SK-N-SH treated with all-trans-retinoic acid at 6 μM for 48 hours (cell line): ENCODE measurements at regions not wholly inside any gene's neighbourhood (a gene's known extent, or its start where the extent isn't known, plus 50 kb on each side); places are given as distances from the start of the nearest gene placed in this dataset.

ENCODE experiments used
- ARNTL ChIP-seq: fragments of 450-650 bp; formaldehyde crosslinking; IDR thresholded peaks from 2 replicates; pipeline ENCODE4 v1.5.0; 2020; ENCODE audit warnings: low read depth, mild to moderate bottlenecking, moderate library complexity, borderline replicate concordance
- CREB5 ChIP-seq: fragments of 250-450 bp; sonication (Bioruptor Pico); IDR thresholded peaks from 2 replicates; pipeline ENCODE4 v1.5.1; 2020; ENCODE audit warnings: low read depth, mild to moderate bottlenecking, moderate library complexity
- CSDC2 ChIP-seq: fragments of 250-450 bp; sonication (Bioruptor Pico); IDR thresholded peaks from 2 replicates; pipeline ENCODE4 v1.5.0; 2020; ENCODE audit warnings: mild to moderate bottlenecking, moderate library complexity
- ESRRG ChIP-seq: fragments of 250-450 bp; sonication (Bioruptor Pico); IDR thresholded peaks from 2 replicates; pipeline ENCODE4 v1.6.1; 2021; ENCODE audit warnings: mild to moderate bottlenecking
- PATZ1 ChIP-seq: fragments of 250-450 bp; sonication (Bioruptor Pico); IDR thresholded peaks from 2 replicates; pipeline ENCODE4 v1.8.0; 2020; ENCODE audit warnings: mild to moderate bottlenecking, moderate library complexity, borderline replicate concordance
- RARB ChIP-seq: fragments of 250-450 bp; sonication (Bioruptor Pico); IDR thresholded peaks from 2 replicates; pipeline ENCODE4 v1.8.0; 2021; ENCODE audit warnings: mild to moderate bottlenecking, moderate library complexity
- SNAI2 ChIP-seq: fragments of 250-450 bp; sonication (Bioruptor Pico); IDR thresholded peaks from 2 replicates; pipeline ENCODE4 v1.5.0; 2020; ENCODE audit warnings: mild to moderate bottlenecking, moderate library complexity
- TCF4 ChIP-seq: fragments of 250-450 bp; sonication (Bioruptor Pico); IDR thresholded peaks from 2 replicates; pipeline ENCODE4 v1.8.0; 2021; ENCODE audit warnings: mild to moderate bottlenecking, moderate library complexity, borderline replicate concordance
- TOX ChIP-seq: fragments of 250-450 bp; sonication (Bioruptor Pico); IDR thresholded peaks from 2 replicates; pipeline ENCODE4 v1.8.0; 2021; ENCODE audit warnings: mild to moderate bottlenecking, moderate library complexity, borderline replicate concordance
- ZC3H10 ChIP-seq: fragments of 250-450 bp; sonication (Bioruptor Pico); IDR thresholded peaks from 2 replicates; pipeline ENCODE4 v1.5.1; 2021; ENCODE audit warnings: mild to moderate bottlenecking, moderate library complexity
- ZFP3 ChIP-seq: fragments of 250-450 bp; sonication (Bioruptor Pico); IDR thresholded peaks from 2 replicates; pipeline ENCODE4 v1.5.0; 2020; ENCODE audit warnings: mild to moderate bottlenecking, moderate library complexity
- ZFP30 ChIP-seq: fragments of 450-650 bp; formaldehyde crosslinking; IDR thresholded peaks from 2 replicates; pipeline ENCODE4 v1.5.0; 2022; ENCODE audit warnings: mild to moderate bottlenecking, moderate library complexity
- ZNF565 ChIP-seq: fragments of 450-650 bp; formaldehyde crosslinking; conservative IDR thresholded peaks from 2 replicates; pipeline ENCODE4 v1.5.0; 2020; ENCODE audit warnings: low read depth, mild to moderate bottlenecking, moderate library complexity
- ZNF70 ChIP-seq: fragments of 450-650 bp; formaldehyde crosslinking; IDR thresholded peaks from 2 replicates; pipeline ENCODE4 v1.5.0; 2020; ENCODE audit warnings: mild to moderate bottlenecking, moderate library complexity

- TF ChIP-seq CSDC2 (CRISPR knock-in tag) (no peak), ZFP30 (CRISPR knock-in tag) (no peak), ZFP3 (CRISPR knock-in tag) (no peak), TOX (no peak), RARB (CRISPR knock-in tag) (no peak), PATZ1 (CRISPR knock-in tag) (no peak), TCF4 (CRISPR knock-in tag) (no peak), ZC3H10 (no peak), ZNF565 (no peak), CREB5 (CRISPR knock-in tag) (no peak), ZNF70 (CRISPR knock-in tag) (no peak), SNAI2 (CRISPR knock-in tag) (no peak), ARNTL (no peak), ESRRG (CRISPR knock-in tag) (no peak)
Measured at GRCh38 chr2:195590199-195590860, 66.7 kb upstream of the SLC39A10 start.
